ENCODE measurements at regions not wholly inside any gene's neighbourhood (a gene's known extent, or its start where the extent isn't known, plus 50 kb on each side); places are given as distances from the start of the nearest gene placed in this dataset.
"Not testable (repeated sequence)": the region's sequence is repeated elsewhere in the genome, so short reads cannot be mapped to it uniquely, and the experiment has no call there.

DNA sequence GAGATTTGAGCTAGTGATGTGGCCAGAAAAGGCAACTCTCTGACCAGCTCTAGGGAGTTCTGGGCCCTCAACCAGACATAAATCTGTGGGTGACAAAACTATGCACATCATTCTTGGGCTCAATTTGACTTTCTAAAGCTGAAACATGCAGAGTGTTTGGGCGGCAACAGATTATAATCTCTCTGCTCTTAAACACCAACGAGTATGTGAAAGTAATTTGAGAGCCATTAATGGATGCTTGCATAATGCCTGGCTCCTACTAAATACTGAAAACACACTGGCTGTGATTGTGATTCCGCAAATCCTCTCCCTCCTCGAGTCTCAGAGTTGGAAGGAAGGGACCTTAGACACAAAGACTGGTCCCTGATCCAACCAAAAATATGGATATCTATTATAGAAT, 186.7 kb downstream of the UACA start:
- DNase-seq (ENCODE audit: low read depth): no peak

DNA sequence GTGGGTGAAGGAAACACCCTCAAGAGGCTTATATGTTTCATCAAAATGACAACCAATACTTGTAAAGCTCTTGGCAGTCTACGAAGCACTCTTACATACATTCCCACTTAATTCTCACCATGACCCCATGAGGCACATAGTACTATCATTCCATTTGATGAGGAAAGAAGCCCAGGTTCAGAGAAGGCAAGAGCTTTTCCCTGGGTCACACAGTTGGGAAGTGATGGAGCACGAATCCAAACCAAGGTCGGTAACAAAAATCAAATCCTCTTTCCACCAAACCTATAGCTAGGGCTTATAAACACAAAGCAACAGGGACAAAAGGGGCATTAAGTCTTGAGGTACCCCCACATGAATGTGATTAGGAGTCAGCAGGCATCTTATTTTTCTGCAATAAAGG, 187.1 kb downstream of the UACA start:
- no peak for DNase-seq (ENCODE audit: low read depth)

DNA sequence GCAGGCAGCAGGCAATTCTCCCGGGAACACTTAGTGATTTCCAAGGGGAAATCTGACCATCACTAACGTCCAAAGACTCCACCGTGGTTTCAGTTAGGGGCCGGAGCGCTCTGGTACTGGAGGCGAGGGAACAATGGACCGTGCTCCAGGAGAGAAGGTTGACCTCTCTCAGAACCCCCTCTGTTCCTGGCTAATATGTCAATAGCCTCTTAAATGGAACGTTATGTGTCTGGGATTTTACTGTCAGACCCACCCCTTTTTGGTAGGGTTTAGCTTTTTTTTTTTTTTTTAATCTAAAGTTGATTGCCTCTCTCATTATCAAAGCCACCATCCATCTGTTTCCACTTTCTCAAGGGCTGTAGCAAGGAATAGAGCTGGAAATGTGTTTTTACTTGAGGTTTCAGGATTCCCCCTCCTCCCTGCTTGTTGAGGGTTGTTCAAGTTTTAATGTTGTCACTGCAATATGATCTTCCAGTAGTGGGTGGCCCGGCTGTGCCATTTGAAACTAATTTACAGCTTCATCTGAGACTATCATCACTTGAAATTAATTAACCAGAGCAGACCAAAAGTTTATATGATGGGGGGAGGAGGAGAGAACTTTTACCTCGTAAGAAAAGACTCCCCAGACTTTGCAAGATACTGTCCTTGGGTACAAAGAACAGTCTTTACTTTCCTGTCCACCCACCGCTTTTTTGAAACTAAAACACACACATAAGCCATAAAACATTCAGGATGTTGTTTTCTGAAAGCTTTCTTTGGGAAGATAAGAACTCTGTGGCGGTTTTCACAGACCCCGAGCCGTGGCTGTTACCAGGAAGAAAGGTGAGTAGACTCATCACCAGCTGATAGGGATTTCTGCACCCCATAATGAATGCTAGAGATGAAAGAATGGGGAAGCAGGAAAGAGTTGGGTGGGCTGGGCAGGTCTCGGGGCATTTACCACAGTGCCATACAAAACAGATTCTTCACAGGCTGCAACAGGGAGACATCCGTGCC, 187.8 kb downstream of the UACA start:
- no peak for DNase-seq (ENCODE audit: low read depth)

- DNase-seq (ENCODE audit: low read depth): not testable (repeated sequence)
Observed at GRCh38 chr15:70574325-70574724, 189.0 kb downstream of the UACA start.

DNA sequence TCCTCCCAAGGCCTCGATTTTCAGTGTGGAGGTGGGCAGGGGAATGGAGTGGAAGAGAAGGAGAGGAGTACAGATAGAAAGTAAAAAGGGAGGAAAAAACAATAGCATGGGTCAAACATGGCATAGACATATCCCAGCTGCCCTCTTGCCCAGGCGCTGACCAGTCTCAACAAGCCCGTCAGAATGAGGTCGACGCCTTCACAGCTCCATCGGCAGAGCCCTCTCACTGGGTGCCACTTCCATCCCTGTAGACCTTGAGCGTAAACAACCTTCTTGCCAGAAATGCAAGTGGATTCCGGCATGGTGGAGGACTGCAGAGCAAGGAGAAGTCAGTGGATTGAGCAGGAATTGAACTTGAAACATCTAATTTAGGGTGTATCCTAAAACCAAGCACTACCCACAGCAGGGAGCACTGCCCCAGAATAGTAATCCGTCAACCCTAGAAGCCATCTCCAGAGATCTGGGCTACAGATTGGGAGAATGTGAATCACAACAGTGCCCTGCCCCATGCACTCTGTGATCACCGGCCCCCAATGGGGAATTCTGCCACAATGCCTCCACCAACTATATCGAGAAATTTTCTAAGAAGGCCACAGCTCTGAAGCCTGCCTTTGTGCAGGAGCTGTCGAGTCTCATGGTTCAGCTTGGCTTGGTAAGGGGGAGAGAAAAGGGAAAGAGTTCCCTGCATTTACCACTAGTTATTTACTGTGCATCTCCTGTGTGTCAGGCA, 190.1 kb downstream of the UACA start:
- no peak for DNase-seq (ENCODE audit: low read depth)

GRCh38 chr15:70569714-70570231, 193.6 kb downstream of the UACA start:
- DNase-seq (ENCODE audit: low read depth): no peak

GRCh38 chr15:70569091-70569713, 194.2 kb downstream of the UACA start:
- no peak for DNase-seq (ENCODE audit: low read depth)

- DNase-seq (ENCODE audit: low read depth): no peak
Observed at GRCh38 chr15:70566989-70567388, 196.4 kb downstream of the UACA start.

GRCh38 chr15:70566047-70566835, 197.1 kb downstream of the UACA start:
- DNase-seq (ENCODE audit: low read depth): no peak

DNA sequence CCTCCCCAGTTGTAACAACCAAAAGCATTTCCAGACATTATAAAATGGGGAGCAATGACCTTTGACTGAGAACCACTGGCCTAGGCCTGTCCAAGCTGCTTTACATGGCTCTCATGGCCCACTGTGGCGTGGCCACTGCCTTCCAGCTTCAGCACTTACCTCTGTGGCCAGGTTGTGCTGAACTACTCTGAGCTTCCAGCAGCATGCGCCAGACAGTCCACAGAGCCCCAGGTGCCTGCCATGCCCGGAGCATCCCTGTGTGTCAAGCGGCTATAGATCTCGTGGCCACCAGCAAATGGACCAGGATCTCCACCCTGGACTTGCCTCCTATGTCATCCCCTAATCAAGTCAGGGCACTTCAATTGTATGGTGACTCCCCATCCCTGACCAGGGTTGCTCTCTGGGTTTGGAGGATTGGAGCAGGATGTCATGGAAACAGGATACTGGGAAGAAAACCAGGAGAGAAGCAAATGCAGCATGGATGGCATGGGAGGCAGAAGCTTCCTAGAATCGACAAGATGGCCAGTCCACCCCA, 199.7 kb downstream of the UACA start:
- no peak for DNase-seq (ENCODE audit: low read depth)

- DNase-seq (ENCODE audit: low read depth): no peak
Observed at GRCh38 chr15:70562906-70563305, 200.5 kb downstream of the UACA start.

DNA sequence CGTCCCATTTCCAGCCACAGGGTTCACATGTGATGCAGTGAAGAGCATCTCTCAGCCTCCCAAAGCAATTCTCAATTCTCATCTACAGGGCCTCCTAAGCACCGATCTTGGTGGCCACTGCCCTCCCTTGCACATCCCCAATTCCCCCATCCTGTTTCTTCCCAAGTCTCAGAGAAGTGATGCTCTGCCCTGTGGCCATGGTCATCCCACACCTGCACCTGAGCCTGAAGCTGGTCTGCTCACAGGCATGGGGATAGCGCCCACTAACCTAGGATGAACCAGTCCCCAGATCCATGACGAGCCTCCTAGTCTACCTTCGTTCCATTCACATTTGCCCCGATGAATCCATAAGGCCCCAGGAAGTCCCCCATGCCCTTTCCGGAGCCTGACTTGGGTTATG, 201.5 kb downstream of the UACA start:
- no peak for DNase-seq (ENCODE audit: low read depth)

- no peak for DNase-seq (ENCODE audit: low read depth)
Observed at GRCh38 chr15:70560617-70561328, 202.6 kb downstream of the UACA start.

GRCh38 chr15:70559265-70560239, 203.8 kb downstream of the UACA start:
- peak; percentile 36 for DNase-seq (ENCODE audit: low read depth)

GRCh38 chr15:70558406-70559264, 204.7 kb downstream of the UACA start:
- DNase-seq (ENCODE audit: low read depth): no peak

DNA sequence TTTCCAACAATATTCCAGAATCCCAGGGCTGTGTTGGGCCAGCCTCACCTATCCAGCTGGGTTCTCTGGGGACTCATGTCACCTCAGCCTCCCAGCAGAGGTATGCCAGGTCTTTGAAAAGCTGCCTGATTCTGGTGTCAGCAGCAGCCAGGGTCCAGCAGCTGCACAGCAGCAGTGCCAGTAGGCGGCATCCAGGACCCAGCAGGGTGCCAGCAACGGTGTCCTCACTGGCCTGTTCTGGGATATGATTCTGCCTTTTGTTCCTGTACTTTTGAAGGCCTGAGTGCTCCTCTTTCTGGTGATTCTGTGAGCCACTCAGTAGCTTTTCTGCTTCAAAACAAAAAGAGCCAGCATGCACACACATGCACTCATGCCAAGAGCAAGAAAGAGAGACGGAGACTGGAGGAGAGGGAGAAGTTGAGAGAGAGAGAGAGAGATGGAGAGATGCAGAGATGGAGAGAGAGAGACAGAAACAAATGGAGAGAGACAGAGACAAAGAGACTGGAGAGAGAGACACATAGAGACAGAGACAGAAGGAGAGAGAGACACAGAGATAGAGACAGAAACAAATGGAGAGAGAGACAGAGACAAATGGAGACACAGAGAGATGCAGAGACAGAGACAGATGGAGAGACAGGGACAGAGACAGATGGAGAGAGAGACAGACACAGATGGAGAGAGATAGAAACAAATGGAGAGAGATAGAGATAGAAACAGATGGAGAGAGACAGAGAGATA, 205.7 kb downstream of the UACA start:
- no peak for DNase-seq (ENCODE audit: low read depth)

- DNase-seq (ENCODE audit: low read depth): no peak
Observed at GRCh38 chr15:70556779-70557178, 206.6 kb downstream of the UACA start.

Data from stimulated activated CD8-positive, alpha-beta memory T cell treated with anti-CD3 and anti-CD28 coated beads, Interleukin-4, amount 100 ng/mL, for 24 hours (primary cell).